ENCODE measurements at regions not wholly inside any gene's neighbourhood (a gene's known extent, or its start where the extent isn't known, plus 50 kb on each side); places are given as distances from the start of the nearest gene placed in this dataset.

DNA sequence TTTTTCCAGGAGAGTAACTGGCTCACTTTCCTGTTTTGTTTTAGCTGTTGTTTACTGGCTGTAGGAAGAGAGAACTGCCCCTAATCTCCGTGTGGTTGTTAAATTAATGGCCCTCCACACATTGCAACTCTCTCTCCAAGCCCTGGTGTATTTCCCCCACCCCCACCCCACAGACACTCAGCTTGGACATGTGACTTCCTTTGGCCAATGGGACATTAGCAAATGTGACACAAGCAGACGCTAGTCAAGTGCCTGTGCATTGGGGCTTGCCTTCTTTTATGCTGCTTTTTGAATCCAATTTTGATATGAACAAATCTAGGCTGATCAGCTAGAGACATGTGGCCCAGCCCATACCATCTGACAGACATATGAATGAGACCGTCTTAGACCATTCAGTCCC is 59.6 kb upstream of the TAB3 start:
- Histone ChIP-seq H3K23ac (ENCODE audit: low read depth, low read length) (no peak overlapping the region), H2BK15ac (ENCODE audit: low read depth, low read length) (no peak overlapping the region), H4K20me1 (ENCODE audit: insufficient read depth, low read length) (no peaks in the 10 kb centered on the region), H3K9ac (ENCODE audit: low read depth, low read length) (no peak overlapping the region), H3K4ac (ENCODE audit: low read depth, low read length) (no peak overlapping the region), H3K9me1 (ENCODE audit: insufficient read depth, low read length) (no peaks in the 10 kb centered on the region), H2AK9ac (replicated peaks; ENCODE audit: low read depth, low read length, poor library complexity) (no peak overlapping the region), H2AFZ (replicated peaks; ENCODE audit: low read length, poor library complexity) (no peak overlapping the region), H4K8ac (ENCODE audit: low read depth in 2 of 2, low read length in 2 of 2) (no peak overlapping the region), H4K5ac (ENCODE audit: low read depth, low read length) (no peak overlapping the region), H2BK20ac (ENCODE audit: low read depth, low read length) (no peak overlapping the region), H3K79me1 (ENCODE audit: low read depth in 1 of 2, low read length in 2 of 2) (no peaks in the 10 kb centered on the region), H2BK5ac (ENCODE audit: low read depth, low read length, poor library complexity, severe bottlenecking) (no peak overlapping the region), H3K4me1 (ENCODE audit: control insufficient read depth, insufficient read depth, low read length) (no peaks in the 10 kb centered on the region), H3K18ac (ENCODE audit: low read depth, low read length) (no peak overlapping the region), H3K9me3 (ENCODE audit: control insufficient read depth, insufficient read depth, low read length) (no peaks in the 10 kb centered on the region), H3K14ac (replicated peaks; ENCODE audit: low read depth, low read length) (no peak overlapping the region), H2BK120ac (ENCODE audit: low read depth, low read length) (no peak overlapping the region), H4K91ac (ENCODE audit: insufficient read depth, low read depth, low read length) (no peak overlapping the region), H2AK5ac (ENCODE audit: low read depth, low read length) (no peak overlapping the region), H3K56ac (ENCODE audit: extremely low read depth, insufficient read depth, low read length) (no peak overlapping the region), H3K27ac (ENCODE audit: insufficient read depth, low read length) (no peak overlapping the region), H3K27me3 (ENCODE audit: control insufficient read depth, insufficient read depth, low read length) (no peaks in the 10 kb centered on the region), H3K4me3 (ENCODE audit: insufficient read depth, low read depth, low read length) (no peak overlapping the region), H3K4me2 (ENCODE audit: low read depth, low read length) (no peak overlapping the region), H3K36me3 (ENCODE audit: control insufficient read depth, insufficient read depth, low read length) (no peaks in the 10 kb centered on the region)
- no CpG with 5 or more reads among the region's 3 CpGs for WGBS, 2 experiments (ENCODE audit: extremely low coverage in 2 of 2, insufficient read length in 1 of 2)
- POLR2A ChIA-PET (ENCODE audit: unreplicated experiment): no interaction called here
- ATAC-seq (ENCODE audit: low read depth) (no peak), DNase-seq (no peak)
- CTCF ChIA-PET: no interaction called here
- intact Hi-C loops (cut with micrococcal nuclease): no loop called here
- no peak for TF ChIP-seq MXI1 (IDR thresholded peaks at IDR 0.05; ENCODE audit: borderline replicate concordance, low read depth, low read length)
- no peak for TF ChIP-seq MAZ (IDR thresholded peaks at IDR 0.05; ENCODE audit: borderline replicate concordance, low read depth, low read length)
- no peak for TF ChIP-seq CEBPB (IDR thresholded peaks at IDR 0.05; ENCODE audit: low read depth, low read length)
- no peak for TF ChIP-seq RAD21 (IDR thresholded peaks at IDR 0.05; ENCODE audit: low read length)
- TF ChIP-seq RFX5 (IDR thresholded peaks at IDR 0.05; ENCODE audit: low read depth, low read length): no peak
- TF ChIP-seq, protein P1, sequence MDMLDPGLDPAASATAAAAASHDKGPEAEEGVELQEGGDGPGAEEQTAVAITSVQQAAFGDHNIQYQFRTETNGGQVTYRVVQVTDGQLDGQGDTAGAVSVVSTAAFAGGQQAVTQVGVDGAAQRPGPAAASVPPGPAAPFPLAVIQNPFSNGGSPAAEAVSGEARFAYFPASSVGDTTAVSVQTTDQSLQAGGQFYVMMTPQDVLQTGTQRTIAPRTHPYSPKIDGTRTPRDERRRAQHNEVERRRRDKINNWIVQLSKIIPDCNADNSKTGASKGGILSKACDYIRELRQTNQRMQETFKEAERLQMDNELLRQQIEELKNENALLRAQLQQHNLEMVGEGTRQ (IDR thresholded peaks at IDR 0.05; ENCODE audit: low read depth, low read length): no peak
- no peak for TF ChIP-seq CHD1 (IDR thresholded peaks at IDR 0.05; ENCODE audit: low read depth, low read length)
- TF ChIP-seq RCOR1 (IDR thresholded peaks at IDR 0.05; ENCODE audit: insufficient replicate concordance, low read length): no peak
- no peak for TF ChIP-seq SMC3 (IDR thresholded peaks at IDR 0.05; ENCODE audit: low read depth, low read length)
- TF ChIP-seq FOS (IDR thresholded peaks at IDR 0.05; ENCODE audit: low read depth, low read length): no peak
- TF ChIP-seq, protein P2, sequence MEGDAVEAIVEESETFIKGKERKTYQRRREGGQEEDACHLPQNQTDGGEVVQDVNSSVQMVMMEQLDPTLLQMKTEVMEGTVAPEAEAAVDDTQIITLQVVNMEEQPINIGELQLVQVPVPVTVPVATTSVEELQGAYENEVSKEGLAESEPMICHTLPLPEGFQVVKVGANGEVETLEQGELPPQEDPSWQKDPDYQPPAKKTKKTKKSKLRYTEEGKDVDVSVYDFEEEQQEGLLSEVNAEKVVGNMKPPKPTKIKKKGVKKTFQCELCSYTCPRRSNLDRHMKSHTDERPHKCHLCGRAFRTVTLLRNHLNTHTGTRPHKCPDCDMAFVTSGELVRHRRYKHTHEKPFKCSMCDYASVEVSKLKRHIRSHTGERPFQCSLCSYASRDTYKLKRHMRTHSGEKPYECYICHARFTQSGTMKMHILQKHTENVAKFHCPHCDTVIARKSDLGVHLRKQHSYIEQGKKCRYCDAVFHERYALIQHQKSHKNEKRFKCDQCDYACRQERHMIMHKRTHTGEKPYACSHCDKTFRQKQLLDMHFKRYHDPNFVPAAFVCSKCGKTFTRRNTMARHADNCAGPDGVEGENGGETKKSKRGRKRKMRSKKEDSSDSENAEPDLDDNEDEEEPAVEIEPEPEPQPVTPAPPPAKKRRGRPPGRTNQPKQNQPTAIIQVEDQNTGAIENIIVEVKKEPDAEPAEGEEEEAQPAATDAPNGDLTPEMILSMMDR (conservative IDR thresholded peaks at IDR 0.05; ENCODE audit: low read depth, low read length): no peak
- in situ Hi-C loops (cut with MboI; ENCODE audit: low sequenced_read_pairs): no loop called here
- dilution Hi-C loops (cut with HindIII; ENCODE audit: low sequenced_read_pairs, unreplicated experiment): no loop called here
- BruUV-seq (replicated peaks): no TSS peak

Measured in IMR-90 (cell line).